IMR-90 (cell line): ENCODE measurements at regions not wholly inside any gene's neighbourhood (a gene's known extent, or its start where the extent isn't known, plus 50 kb on each side); places are given as distances from the start of the nearest gene placed in this dataset.
A peak's percentile ranks its signal among the peaks of the same experiment; 100 is the strongest.

Experiments used
- ATAC-seq: fragments of 200-7000 bp; cut with Tn5 transposase; 2 replicates; pipeline ENCODE4 v1.9.1; 2020; ENCODE audit warnings: low read depth, mild to moderate bottlenecking, moderate library complexity
- BruUV-seq: library from RNA; stranded (reverse); fragments of 400-500 nt; replicated peaks from 2 replicates; lab custom pipeline; 2021; lab: Mats Ljungman, UMichigan
- CTCF ChIA-PET: fragments of 300-600 bp; formaldehyde crosslinking; extraction: SDS; loops from one replicate; lab custom pipeline; 2021; ENCODE audit warnings: antibody characterized with exemption; lab: Yijun Ruan, JAX
- POLR2A ChIA-PET: fragments of 300-600 bp; sonication (Branson Sonifier 250); formaldehyde crosslinking; loops from one replicate; lab custom pipeline; 2022; ENCODE audit warnings: antibody characterized with exemption; ENCODE audit not compliant: unreplicated experiment; lab: Charles Lee
- DNase-seq: peaks from one replicate; pipeline ENCODE4 v3.0.0; 2013
- H2AFZ ChIP-seq: replicated peaks from 2 replicates; pipeline ENCODE3; 2013; ENCODE audit warnings: low read length, mild to moderate bottlenecking; ENCODE audit not compliant: poor library complexity
- H2AK5ac ChIP-seq: 2 replicates; pipeline ENCODE4 v1.6.1; 2013; ENCODE audit warnings: low read depth, low read length, inconsistent platforms
- H2AK9ac ChIP-seq: replicated peaks from 2 replicates; pipeline ENCODE3; 2013; ENCODE audit warnings: mild to moderate bottlenecking, low read depth, low read length, moderate library complexity; ENCODE audit not compliant: poor library complexity
- H2BK120ac ChIP-seq: 2 replicates; pipeline ENCODE4 v1.6.1; 2013; ENCODE audit warnings: low read depth, low read length, inconsistent platforms
- H2BK15ac ChIP-seq: 3 replicates; pipeline ENCODE4 v1.6.1; 2013; ENCODE audit warnings: low read depth, low read length, inconsistent platforms
- H2BK20ac ChIP-seq: 2 replicates; pipeline ENCODE4 v1.6.1; 2013; ENCODE audit warnings: low read depth, mild to moderate bottlenecking, inconsistent platforms, low read length, moderate library complexity
- H2BK5ac ChIP-seq: 2 replicates; pipeline ENCODE4 v1.6.1; 2013; ENCODE audit warnings: mild to moderate bottlenecking, low read depth, low read length, inconsistent platforms; ENCODE audit not compliant: poor library complexity, severe bottlenecking
- H3K14ac ChIP-seq: replicated peaks from 2 replicates; pipeline ENCODE4 v1.6.1; 2013; ENCODE audit warnings: low read depth, low read length, inconsistent platforms
- H3K18ac ChIP-seq: 2 replicates; pipeline ENCODE4 v1.6.1; 2013; ENCODE audit warnings: low read depth, low read length, control low read depth
- H3K23ac ChIP-seq: 2 replicates; pipeline ENCODE4 v1.6.1; 2013; ENCODE audit warnings: low read depth, low read length, inconsistent platforms
- H3K27ac ChIP-seq: 2 replicates; pipeline ENCODE4 v1.5.1; 2013; ENCODE audit warnings: mild to moderate bottlenecking, control low read depth, low read length; ENCODE audit not compliant: insufficient read depth
- H3K27me3 ChIP-seq: 2 replicates; pipeline ENCODE4 v1.6.1; 2013; ENCODE audit warnings: low read length; ENCODE audit not compliant: control insufficient read depth, insufficient read depth
- H3K36me3 ChIP-seq: 2 replicates; pipeline ENCODE4 v1.6.1; 2013; ENCODE audit warnings: low read length, mixed read lengths; ENCODE audit not compliant: control insufficient read depth, insufficient read depth
- H3K4ac ChIP-seq: 2 replicates; pipeline ENCODE4 v1.6.1; 2013; ENCODE audit warnings: low read depth, low read length, inconsistent platforms
- H3K4me1 ChIP-seq: 2 replicates; pipeline ENCODE4 v1.6.1; 2013; ENCODE audit warnings: low read length, mixed read lengths; ENCODE audit not compliant: control insufficient read depth, insufficient read depth
- H3K4me2 ChIP-seq: 2 replicates; pipeline ENCODE4 v1.6.1; 2013; ENCODE audit warnings: low read depth, mild to moderate bottlenecking, control low read depth, low read length, moderate library complexity
- H3K4me3 ChIP-seq: 2 replicates; pipeline ENCODE4 v1.5.1; 2013; ENCODE audit warnings: low read depth, mild to moderate bottlenecking, control low read depth, low read length, moderate library complexity; ENCODE audit not compliant: insufficient read depth
- H3K56ac ChIP-seq: 2 replicates; pipeline ENCODE4 v1.6.1; 2013; ENCODE audit warnings: low read length, inconsistent platforms; ENCODE audit not compliant: insufficient read depth; ENCODE audit errors: extremely low read depth
- H3K79me1 ChIP-seq, 2 experiments: 2 replicates each; pipeline ENCODE4 v1.6.1; 2013; ENCODE audit warnings: low read length in 2 of 2, inconsistent platforms in 1 of 2, low read depth in 1 of 2
- H3K9ac ChIP-seq: 2 replicates; pipeline ENCODE4 v1.6.1; 2013; ENCODE audit warnings: low read depth, low read length, control low read depth
- H3K9me1 ChIP-seq: 2 replicates; pipeline ENCODE4 v1.6.1; 2013; ENCODE audit warnings: low read length, inconsistent platforms; ENCODE audit not compliant: insufficient read depth
- H3K9me3 ChIP-seq: 2 replicates; pipeline ENCODE4 v1.6.1; 2013; ENCODE audit warnings: low read length; ENCODE audit not compliant: control insufficient read depth, insufficient read depth
- H4K20me1 ChIP-seq: 2 replicates; pipeline ENCODE4 v1.6.1; 2013; ENCODE audit warnings: low read length, inconsistent platforms; ENCODE audit not compliant: insufficient read depth
- H4K5ac ChIP-seq: 2 replicates; pipeline ENCODE4 v1.6.1; 2013; ENCODE audit warnings: mild to moderate bottlenecking, low read depth, low read length, control low read depth
- H4K8ac ChIP-seq, 2 experiments: 2 replicates each; pipeline ENCODE4 v1.6.1; 2013; ENCODE audit warnings: low read depth in 2 of 2, low read length in 2 of 2, control low read depth in 1 of 2, inconsistent platforms in 1 of 2
- H4K91ac ChIP-seq: 2 replicates; pipeline ENCODE4 v1.6.1; 2013; ENCODE audit warnings: low read depth, low read length, inconsistent platforms; ENCODE audit not compliant: insufficient read depth
- BHLHE40 ChIP-seq: fragments of 150-350 bp; IDR thresholded peaks from 2 replicates; pipeline ENCODE4 v1.6.1; 2016; ENCODE audit warnings: mild to moderate bottlenecking, low read depth, low read length
- CEBPB ChIP-seq: IDR thresholded peaks from 2 replicates; pipeline ENCODE4 v1.6.1; 2012; ENCODE audit warnings: low read depth, low read length, improper control_type of control experiment
- CHD1 ChIP-seq: IDR thresholded peaks from 2 replicates; pipeline ENCODE4 v1.6.1; 2012; ENCODE audit warnings: low read depth, low read length, improper control_type of control experiment
- FOS ChIP-seq: fragments of 150-350 bp; IDR thresholded peaks from 2 replicates; pipeline ENCODE4 v1.6.1; 2016; ENCODE audit warnings: low read depth, low read length
- MAFK ChIP-seq: IDR thresholded peaks from 2 replicates; pipeline ENCODE4 v1.6.1; 2012; ENCODE audit warnings: low read depth, low read length, improper control_type of control experiment
- MAZ ChIP-seq: IDR thresholded peaks from 2 replicates; pipeline ENCODE4 v1.6.1; 2012; ENCODE audit warnings: low read depth, mild to moderate bottlenecking, low read length, improper control_type of control experiment, moderate library complexity, borderline replicate concordance
- MXI1 ChIP-seq: IDR thresholded peaks from 2 replicates; pipeline ENCODE4 v1.6.1; 2012; ENCODE audit warnings: low read depth, mild to moderate bottlenecking, low read length, moderate library complexity, borderline replicate concordance
- NFE2L2 ChIP-seq: fragments of 150-350 bp; IDR thresholded peaks from 2 replicates; pipeline ENCODE4 v1.6.1; 2016; ENCODE audit warnings: low read depth, mild to moderate bottlenecking, low read length
- POLR2A ChIP-seq: IDR thresholded peaks from 2 replicates; pipeline ENCODE4 v1.6.1; 2012; ENCODE audit warnings: mild to moderate bottlenecking, low read depth, low read length
- RAD21 ChIP-seq: IDR thresholded peaks from 2 replicates; pipeline ENCODE4 v1.6.1; 2012; ENCODE audit warnings: low read length, improper control_type of control experiment
- RCOR1 ChIP-seq: IDR thresholded peaks from 2 replicates; pipeline ENCODE4 v1.6.1; 2012; ENCODE audit warnings: mild to moderate bottlenecking, low read length, improper control_type of control experiment; ENCODE audit not compliant: insufficient replicate concordance
- RFX5 ChIP-seq: IDR thresholded peaks from 2 replicates; pipeline ENCODE4 v1.8.0; 2012; ENCODE audit warnings: low read depth, mild to moderate bottlenecking, low read length, moderate library complexity
- SMC3 ChIP-seq: fragments of 150-350 bp; IDR thresholded peaks from 2 replicates; pipeline ENCODE4 v1.6.1; 2016; ENCODE audit warnings: low read depth, mild to moderate bottlenecking, antibody characterized with exemption, low read length, moderate library complexity
- WGBS, 2 experiments: methylation state at CpG; one replicate each; pipeline versions ENCODE4 v1.1.5 to v1.1.7; 2013; ENCODE audit warnings: missing lambda C conversion rate in 2 of 2; ENCODE audit not compliant: insufficient read length in 1 of 2; ENCODE audit errors: extremely low coverage in 2 of 2; 5-methylcytosine and 5-hydroxymethylcytosine counted together
- dilution Hi-C: fragments of 300-500 bp; cut with HindIII; formaldehyde crosslinking; loops from one replicate; pipeline ENCODE4 v1.14.3; 2018; ENCODE audit warnings: low sequenced_read_pairs; ENCODE audit not compliant: unreplicated experiment
- in situ Hi-C: fragments of 300-500 bp; cut with MboI; formaldehyde crosslinking; loops from 3 replicates; pipeline ENCODE4 v1.14.3; 2019; ENCODE audit warnings: low sequenced_read_pairs, inconsistent platforms, mixed read lengths
- intact Hi-C: fragments of 100-400 bp; cut with micrococcal nuclease; formaldehyde crosslinking; loops from 2 replicates; pipeline ENCODE4 v1.10.0; 2022
- TF ChIP-seq, protein P1 (sequence below): fragments of 150-350 bp; IDR thresholded peaks from 2 replicates; pipeline ENCODE4 v1.6.1; 2017; ENCODE audit warnings: mild to moderate bottlenecking, antibody characterized with exemption, low read length, low read depth
- TF ChIP-seq, protein P2 (sequence below): conservative IDR thresholded peaks from 2 replicates; pipeline ENCODE4 v1.5.1; 2012; ENCODE audit warnings: mild to moderate bottlenecking, low read depth, low read length, improper control_type of control experiment
- TF ChIP-seq, protein P3 (sequence below): fragments of 150-350 bp; IDR thresholded peaks from 2 replicates; pipeline ENCODE4 v1.6.1; 2016; ENCODE audit warnings: low read depth, mild to moderate bottlenecking, low read length, moderate library complexity, borderline replicate concordance

GRCh38 chr12:92471551-92471950 lies 231.2 kb upstream of the PLEKHG7 start:
- no CpG with 5 or more reads among the region's 1 CpG for WGBS, 2 experiments
- H3K27me3 ChIP-seq = no peaks in the 10 kb centered on the region
- no peak overlapping the region for H2BK5ac ChIP-seq
- 0 out of 2 replicates have a peak, but pooled peaks cover 1% of the 10 kb centered on the region for H4K20me1 ChIP-seq
- ATAC-seq (no peak), DNase-seq (no peak)
- H3K18ac ChIP-seq = peak overlapping the region; percentile 44; the same call in 1 of the 2 replicates
- H3K36me3 ChIP-seq = no peaks in the 10 kb centered on the region
- H3K23ac ChIP-seq = no peak overlapping the region
- H3K4me2 ChIP-seq = no peak overlapping the region
- no peak overlapping the region for H2AFZ ChIP-seq
- H3K56ac ChIP-seq = no peak overlapping the region
- intact Hi-C loops = no loop called here
- H3K9me3 ChIP-seq = no peaks in the 10 kb centered on the region
- no peak overlapping the region for H2AK5ac ChIP-seq
- TF ChIP-seq, protein P1, sequence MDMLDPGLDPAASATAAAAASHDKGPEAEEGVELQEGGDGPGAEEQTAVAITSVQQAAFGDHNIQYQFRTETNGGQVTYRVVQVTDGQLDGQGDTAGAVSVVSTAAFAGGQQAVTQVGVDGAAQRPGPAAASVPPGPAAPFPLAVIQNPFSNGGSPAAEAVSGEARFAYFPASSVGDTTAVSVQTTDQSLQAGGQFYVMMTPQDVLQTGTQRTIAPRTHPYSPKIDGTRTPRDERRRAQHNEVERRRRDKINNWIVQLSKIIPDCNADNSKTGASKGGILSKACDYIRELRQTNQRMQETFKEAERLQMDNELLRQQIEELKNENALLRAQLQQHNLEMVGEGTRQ = no peak
- no peak for TF ChIP-seq BHLHE40
- TF ChIP-seq MAZ = no peak
- TF ChIP-seq RCOR1 = no peak
- TF ChIP-seq POLR2A = no peak
- no peak for TF ChIP-seq FOS
- TF ChIP-seq RAD21 = no peak
- no peak for TF ChIP-seq CHD1
- no peak for TF ChIP-seq NFE2L2
- no peak for TF ChIP-seq MAFK
- TF ChIP-seq, protein P2, sequence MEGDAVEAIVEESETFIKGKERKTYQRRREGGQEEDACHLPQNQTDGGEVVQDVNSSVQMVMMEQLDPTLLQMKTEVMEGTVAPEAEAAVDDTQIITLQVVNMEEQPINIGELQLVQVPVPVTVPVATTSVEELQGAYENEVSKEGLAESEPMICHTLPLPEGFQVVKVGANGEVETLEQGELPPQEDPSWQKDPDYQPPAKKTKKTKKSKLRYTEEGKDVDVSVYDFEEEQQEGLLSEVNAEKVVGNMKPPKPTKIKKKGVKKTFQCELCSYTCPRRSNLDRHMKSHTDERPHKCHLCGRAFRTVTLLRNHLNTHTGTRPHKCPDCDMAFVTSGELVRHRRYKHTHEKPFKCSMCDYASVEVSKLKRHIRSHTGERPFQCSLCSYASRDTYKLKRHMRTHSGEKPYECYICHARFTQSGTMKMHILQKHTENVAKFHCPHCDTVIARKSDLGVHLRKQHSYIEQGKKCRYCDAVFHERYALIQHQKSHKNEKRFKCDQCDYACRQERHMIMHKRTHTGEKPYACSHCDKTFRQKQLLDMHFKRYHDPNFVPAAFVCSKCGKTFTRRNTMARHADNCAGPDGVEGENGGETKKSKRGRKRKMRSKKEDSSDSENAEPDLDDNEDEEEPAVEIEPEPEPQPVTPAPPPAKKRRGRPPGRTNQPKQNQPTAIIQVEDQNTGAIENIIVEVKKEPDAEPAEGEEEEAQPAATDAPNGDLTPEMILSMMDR = no peak
- no peak for TF ChIP-seq MXI1
- TF ChIP-seq SMC3 = no peak
- TF ChIP-seq, protein P3, sequence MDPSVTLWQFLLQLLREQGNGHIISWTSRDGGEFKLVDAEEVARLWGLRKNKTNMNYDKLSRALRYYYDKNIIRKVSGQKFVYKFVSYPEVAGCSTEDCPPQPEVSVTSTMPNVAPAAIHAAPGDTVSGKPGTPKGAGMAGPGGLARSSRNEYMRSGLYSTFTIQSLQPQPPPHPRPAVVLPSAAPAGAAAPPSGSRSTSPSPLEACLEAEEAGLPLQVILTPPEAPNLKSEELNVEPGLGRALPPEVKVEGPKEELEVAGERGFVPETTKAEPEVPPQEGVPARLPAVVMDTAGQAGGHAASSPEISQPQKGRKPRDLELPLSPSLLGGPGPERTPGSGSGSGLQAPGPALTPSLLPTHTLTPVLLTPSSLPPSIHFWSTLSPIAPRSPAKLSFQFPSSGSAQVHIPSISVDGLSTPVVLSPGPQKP = no peak
- TF ChIP-seq CEBPB = no peak
- no peak for TF ChIP-seq RFX5
- peaks cover 4% of the 10 kb centered on the region for H3K9me1 ChIP-seq
- H3K27ac ChIP-seq = no peak overlapping the region
- no peak overlapping the region for H2BK120ac ChIP-seq
- no peak overlapping the region for H2BK15ac ChIP-seq
- no peak overlapping the region for H3K4ac ChIP-seq
- no peak overlapping the region for H3K9ac ChIP-seq
- H3K4me3 ChIP-seq = no peak overlapping the region
- in situ Hi-C loops = no loop called here
- dilution Hi-C loops = no loop called here
- H4K91ac ChIP-seq = 0 out of 2 replicates have a peak overlapping the region, but pooled peaks have one; percentile 15
- no peaks in the 10 kb centered on the region for H3K79me1 ChIP-seq
- no peak overlapping the region for H3K14ac ChIP-seq
- 0 out of 2 replicates have a peak overlapping the region, but pooled peaks have one; percentile 12 for H2BK20ac ChIP-seq
- H2AK9ac ChIP-seq = no peak overlapping the region
- H3K4me1 ChIP-seq = peaks cover 7% of the 10 kb centered on the region
- H4K8ac ChIP-seq = no peak overlapping the region
- ChIA-PET POLR2A (no interaction called here), CTCF (no interaction called here)
- no TSS peak for BruUV-seq
- H4K5ac ChIP-seq = no peak overlapping the region
